ENCODE measurements at regions not wholly inside any gene's neighbourhood (a gene's known extent, or its start where the extent isn't known, plus 50 kb on each side); places are given as distances from the start of the nearest gene placed in this dataset.
A peak's percentile ranks its signal among the peaks of the same experiment; 100 is the strongest.

DNA sequence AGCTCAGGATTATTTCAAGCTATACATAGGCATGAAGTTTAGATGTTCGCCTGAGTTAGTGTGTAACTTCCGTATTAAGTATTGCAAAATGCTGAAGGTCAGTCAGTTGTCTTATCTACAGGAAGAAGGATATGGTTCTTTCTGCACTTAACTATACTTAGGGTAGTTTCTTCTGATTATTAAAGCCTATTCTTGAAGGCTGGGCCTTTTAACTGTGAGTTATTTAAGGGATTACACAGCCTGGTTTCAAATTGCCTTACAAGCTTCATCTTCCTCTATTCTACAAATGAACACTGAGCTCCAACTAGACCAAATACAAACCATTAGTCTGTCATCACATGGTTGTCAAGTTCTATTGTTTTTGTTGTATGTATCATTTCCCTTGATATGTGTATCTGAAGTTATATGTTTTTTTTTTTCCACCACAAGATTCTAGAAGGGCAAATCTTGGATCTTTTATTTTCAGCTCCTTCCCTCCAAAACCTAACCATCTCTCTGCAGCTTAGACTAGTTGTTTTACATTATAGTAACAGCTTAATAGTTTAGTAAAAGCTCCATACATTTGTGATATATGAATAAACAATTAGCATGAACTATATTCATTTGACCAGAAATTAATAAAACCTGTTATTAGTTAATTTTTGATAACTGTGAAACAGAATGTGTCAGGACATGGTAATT is 272.9 kb upstream of the KCNMB2 start:
- no peak overlapping the region for H3K4me3 ChIP-seq (ENCODE audit: control insufficient read depth, low read depth, low read length)
- TF ChIP-seq, protein P1, sequence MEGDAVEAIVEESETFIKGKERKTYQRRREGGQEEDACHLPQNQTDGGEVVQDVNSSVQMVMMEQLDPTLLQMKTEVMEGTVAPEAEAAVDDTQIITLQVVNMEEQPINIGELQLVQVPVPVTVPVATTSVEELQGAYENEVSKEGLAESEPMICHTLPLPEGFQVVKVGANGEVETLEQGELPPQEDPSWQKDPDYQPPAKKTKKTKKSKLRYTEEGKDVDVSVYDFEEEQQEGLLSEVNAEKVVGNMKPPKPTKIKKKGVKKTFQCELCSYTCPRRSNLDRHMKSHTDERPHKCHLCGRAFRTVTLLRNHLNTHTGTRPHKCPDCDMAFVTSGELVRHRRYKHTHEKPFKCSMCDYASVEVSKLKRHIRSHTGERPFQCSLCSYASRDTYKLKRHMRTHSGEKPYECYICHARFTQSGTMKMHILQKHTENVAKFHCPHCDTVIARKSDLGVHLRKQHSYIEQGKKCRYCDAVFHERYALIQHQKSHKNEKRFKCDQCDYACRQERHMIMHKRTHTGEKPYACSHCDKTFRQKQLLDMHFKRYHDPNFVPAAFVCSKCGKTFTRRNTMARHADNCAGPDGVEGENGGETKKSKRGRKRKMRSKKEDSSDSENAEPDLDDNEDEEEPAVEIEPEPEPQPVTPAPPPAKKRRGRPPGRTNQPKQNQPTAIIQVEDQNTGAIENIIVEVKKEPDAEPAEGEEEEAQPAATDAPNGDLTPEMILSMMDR (conservative IDR thresholded peaks at IDR 0.05; ENCODE audit: control insufficient read depth, insufficient read depth, low read depth, low read length) = no peak
- no peak for DNase-seq (ENCODE audit: low read depth)

DNA sequence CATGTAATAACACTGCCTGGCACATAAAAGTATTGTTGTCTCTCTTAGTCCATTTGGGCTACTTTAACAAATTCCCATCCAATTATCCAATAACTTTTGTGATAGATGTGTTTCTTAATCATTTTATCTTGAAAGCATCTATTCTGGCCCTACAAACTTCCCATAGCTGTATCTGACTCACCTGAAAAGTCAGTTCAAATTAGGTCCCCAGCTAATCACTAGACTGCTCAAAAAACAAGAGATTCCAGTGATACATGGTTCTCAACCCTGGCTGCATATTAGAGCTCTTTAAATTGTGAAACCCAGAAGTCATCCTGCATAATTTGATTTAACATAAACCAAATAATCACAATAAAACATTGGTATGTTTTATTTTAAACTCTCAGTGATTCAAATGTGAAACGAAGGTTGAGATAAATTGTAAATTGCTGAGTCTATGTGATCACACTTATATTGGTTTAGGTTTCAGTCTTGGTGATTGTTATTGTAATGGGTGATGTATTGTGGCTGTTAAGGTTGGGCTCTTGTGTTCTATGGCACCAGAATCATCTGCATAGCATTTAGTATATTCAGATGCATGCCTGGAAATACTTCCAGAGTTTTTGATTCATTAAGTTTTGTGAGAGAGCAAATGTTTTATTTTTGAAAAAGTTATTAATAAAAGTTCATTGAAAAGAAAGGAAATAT is 268.9 kb upstream of the KCNMB2 start:
- TF ChIP-seq, protein P1 (conservative IDR thresholded peaks at IDR 0.05; ENCODE audit: control insufficient read depth, insufficient read depth, low read depth, low read length) = no peak
- H3K4me3 ChIP-seq (ENCODE audit: control insufficient read depth, low read depth, low read length) = no peak overlapping the region
- DNase-seq (ENCODE audit: low read depth) = no peak

DNA sequence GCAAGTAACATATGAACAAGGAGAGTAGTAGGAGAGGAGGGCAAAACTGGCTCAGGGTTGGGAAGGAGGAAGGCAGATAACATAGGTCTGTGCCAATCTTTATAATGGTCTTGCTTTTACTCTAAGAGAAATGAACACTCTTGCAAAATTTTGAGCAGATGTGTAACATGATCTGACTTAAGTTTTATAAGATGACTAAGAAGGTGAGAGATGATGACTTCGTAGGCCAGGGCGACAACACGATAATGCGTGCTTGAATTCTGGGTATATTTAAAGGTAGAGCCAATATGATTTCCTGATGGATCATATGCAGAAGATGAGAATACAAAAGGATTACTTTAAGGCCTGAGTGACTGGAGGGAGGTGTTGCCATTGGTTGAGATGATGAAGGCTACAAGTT is 265.4 kb upstream of the KCNMB2 start:
- H3K4me3 ChIP-seq (ENCODE audit: control insufficient read depth, low read depth, low read length) = no peak overlapping the region
- peak; percentile 57 for DNase-seq (ENCODE audit: low read depth)
- TF ChIP-seq, protein P1 (conservative IDR thresholded peaks at IDR 0.05; ENCODE audit: control insufficient read depth, insufficient read depth, low read depth, low read length) = no peak

DNA sequence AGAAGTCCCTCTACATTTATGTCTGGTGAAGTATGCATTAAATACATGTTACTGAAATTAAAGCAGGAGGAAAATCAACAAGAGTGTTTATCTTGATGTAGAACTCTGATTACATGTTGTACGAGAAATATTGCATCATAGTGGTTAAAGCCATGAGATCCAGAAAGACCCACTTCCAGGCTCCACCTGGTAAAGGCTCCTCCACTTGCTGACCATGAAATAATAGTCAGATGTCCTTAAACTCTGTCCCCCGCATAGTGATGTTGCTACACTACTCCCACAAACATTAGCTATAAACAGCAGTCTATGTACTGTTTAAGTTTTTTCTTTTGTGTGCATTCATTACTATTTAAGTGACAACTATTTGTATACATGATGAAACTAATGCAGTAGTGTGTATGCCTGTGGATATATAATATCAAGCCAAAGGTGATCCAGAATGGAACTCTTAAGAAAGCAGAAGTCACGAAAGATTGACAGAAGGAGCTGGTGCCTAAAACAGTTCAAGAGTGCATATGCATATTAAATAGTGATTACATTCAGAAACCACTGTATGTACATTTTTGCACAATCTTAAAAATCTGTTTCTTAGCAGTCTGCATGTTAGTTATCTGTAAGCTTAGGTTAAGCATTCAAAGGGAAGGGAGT is 264.4 kb upstream of the KCNMB2 start:
- TF ChIP-seq, protein P1 (conservative IDR thresholded peaks at IDR 0.05; ENCODE audit: control insufficient read depth, insufficient read depth, low read depth, low read length) = no peak
- DNase-seq (ENCODE audit: low read depth) = no peak
- no peak overlapping the region for H3K4me3 ChIP-seq (ENCODE audit: control insufficient read depth, low read depth, low read length)

DNA sequence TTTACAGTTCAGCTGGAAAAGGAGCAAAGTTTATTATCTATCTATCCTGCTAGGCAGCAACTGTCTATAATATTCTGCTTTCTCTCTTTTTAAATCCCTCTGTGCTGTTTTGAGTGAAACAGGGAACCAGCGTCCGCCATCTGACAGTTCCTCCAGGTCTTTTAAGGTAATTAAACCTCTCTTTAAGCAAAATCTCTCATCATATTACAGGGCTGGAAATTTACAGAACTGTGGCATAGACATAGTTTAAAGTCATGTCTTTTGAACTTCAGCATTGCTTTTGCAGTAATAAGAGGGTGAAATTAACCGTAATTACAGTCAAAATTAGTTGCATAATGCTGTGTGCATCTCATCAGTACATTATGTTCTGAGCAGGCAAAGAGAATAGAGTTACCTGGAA is 263.4 kb upstream of the KCNMB2 start:
- DNase-seq (ENCODE audit: low read depth) = no peak
- H3K4me3 ChIP-seq (ENCODE audit: control insufficient read depth, low read depth, low read length) = no peak overlapping the region
- TF ChIP-seq, protein P1 (conservative IDR thresholded peaks at IDR 0.05; ENCODE audit: control insufficient read depth, insufficient read depth, low read depth, low read length) = no peak

DNA sequence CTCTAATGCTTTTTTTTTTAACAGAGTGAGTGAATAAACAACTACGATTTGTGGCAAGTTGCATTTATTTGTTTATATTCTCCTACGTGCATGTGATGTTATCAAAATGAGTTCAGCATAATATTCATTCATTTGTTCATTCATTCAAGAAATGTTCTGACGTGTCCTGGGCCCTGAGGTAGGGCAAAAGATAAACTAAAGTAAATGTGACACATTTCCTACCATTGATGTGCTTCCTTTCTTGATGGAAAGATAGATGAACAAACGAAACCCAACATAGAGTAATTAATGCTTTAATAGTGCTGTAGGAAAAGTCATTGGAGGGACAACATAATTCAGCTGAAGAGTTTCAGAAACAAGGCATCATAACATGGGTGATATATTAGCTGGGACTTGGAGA is 261.5 kb upstream of the KCNMB2 start:
- TF ChIP-seq, protein P1 (conservative IDR thresholded peaks at IDR 0.05; ENCODE audit: control insufficient read depth, insufficient read depth, low read depth, low read length) = no peak

More for the DNA sequence above, 261.5 kb upstream of the KCNMB2 start:
- no peak for DNase-seq (ENCODE audit: low read depth)
- H3K4me3 ChIP-seq (ENCODE audit: control insufficient read depth, low read depth, low read length) = no peak overlapping the region
